Endodermal cell (in vitro differentiated cells): ENCODE measurements at regions not wholly inside any gene's neighbourhood (a gene's known extent, or its start where the extent isn't known, plus 50 kb on each side); places are given as distances from the start of the nearest gene placed in this dataset.

Source experiments
- DNase-seq: peaks from one replicate; pipeline ENCODE4 v3.0.0-alpha.2; 2017
- H3K27ac ChIP-seq: 2 replicates; pipeline ENCODE4 v1.5.1; 2013; ENCODE audit warnings: mild to moderate bottlenecking, low read depth, low read length, moderate library complexity
- H3K27me3 ChIP-seq: 2 replicates; pipeline ENCODE4 v1.6.1; 2013; ENCODE audit warnings: mild to moderate bottlenecking, low read length, moderate library complexity; ENCODE audit not compliant: insufficient read depth, control insufficient read depth, poor library complexity, severe bottlenecking
- H3K36me3 ChIP-seq: 2 replicates; pipeline ENCODE4 v1.7.0; 2013; ENCODE audit warnings: mild to moderate bottlenecking, low read length, moderate library complexity; ENCODE audit not compliant: control insufficient read depth, insufficient read depth
- H3K4me1 ChIP-seq: one replicate; pipeline ENCODE4 v1.7.0; 2013; ENCODE audit warnings: low read length; ENCODE audit not compliant: control insufficient read depth, insufficient read depth
- H3K4me3 ChIP-seq: 2 replicates; pipeline ENCODE4 v1.5.1; 2013; ENCODE audit warnings: mild to moderate bottlenecking, low read length, moderate library complexity
- H3K9ac ChIP-seq: 2 replicates; pipeline ENCODE4 v1.6.1; 2013; ENCODE audit warnings: mild to moderate bottlenecking, low read length, moderate library complexity; ENCODE audit not compliant: poor library complexity, severe bottlenecking; ENCODE audit errors: extremely low read depth
- H3K9me3 ChIP-seq: 2 replicates; pipeline ENCODE4 v1.6.1; 2013; ENCODE audit warnings: mild to moderate bottlenecking, low read length, moderate library complexity; ENCODE audit not compliant: control insufficient read depth
- H3K27ac Mint-ChIP-seq: 2 replicates; pipeline ENCODE4 v1.8.0; 2020; ENCODE audit warnings: mixed read lengths
- H3K27me3 Mint-ChIP-seq: 2 replicates; pipeline ENCODE4 v1.8.0; 2021; ENCODE audit warnings: mild to moderate bottlenecking, mixed read lengths; ENCODE audit not compliant: insufficient read depth
- H3K36me3 Mint-ChIP-seq: 2 replicates; pipeline ENCODE4 v1.8.0; 2020; ENCODE audit warnings: low read depth, mixed read lengths
- H3K4me1 Mint-ChIP-seq: 2 replicates; pipeline ENCODE4 v1.8.0; 2020; ENCODE audit warnings: mixed read lengths
- H3K4me3 Mint-ChIP-seq: 2 replicates; pipeline ENCODE4 v1.8.0; 2020; ENCODE audit warnings: mild to moderate bottlenecking, moderate library complexity, mixed read lengths
- H3K9me3 Mint-ChIP-seq: 2 replicates; pipeline ENCODE4 v1.8.0; 2020; ENCODE audit warnings: mild to moderate bottlenecking, mixed read lengths
- WGBS, 2 experiments: methylation state at CpG; one replicate each; pipeline versions ENCODE4 v1.1.5 to v1.1.7; 2013; ENCODE audit warnings: missing lambda C conversion rate in 2 of 2, mixed read lengths in 1 of 2; ENCODE audit not compliant: insufficient coverage in 1 of 2, insufficient read length in 1 of 2; 5-methylcytosine and 5-hydroxymethylcytosine counted together
- TF ChIP-seq, protein P1 (sequence below): fragments of 200-600 bp; sonication (generic); conservative IDR thresholded peaks from 2 replicates; pipeline ENCODE4 v1.5.0; 2021; ENCODE audit warnings: antibody characterized with exemption, mild to moderate bottlenecking

GRCh38 chr12:126480451-126480850 is 1415.2 kb downstream of the AACS start:
- Histone ChIP-seq H3K4me1 (no peaks in the 10 kb centered on the region), H3K36me3 (no peaks in the 10 kb centered on the region), H3K4me3 (no peak overlapping the region), H3K9ac (no peak overlapping the region), H3K9me3 (no peaks in the 10 kb centered on the region), H3K27me3 (no peaks in the 10 kb centered on the region), H3K27ac (no peak overlapping the region)
- H3K4me1 Mint-ChIP-seq: peaks cover 9% of the 10 kb centered on the region
- peak; percentile 73 for DNase-seq
- TF ChIP-seq, protein P1, sequence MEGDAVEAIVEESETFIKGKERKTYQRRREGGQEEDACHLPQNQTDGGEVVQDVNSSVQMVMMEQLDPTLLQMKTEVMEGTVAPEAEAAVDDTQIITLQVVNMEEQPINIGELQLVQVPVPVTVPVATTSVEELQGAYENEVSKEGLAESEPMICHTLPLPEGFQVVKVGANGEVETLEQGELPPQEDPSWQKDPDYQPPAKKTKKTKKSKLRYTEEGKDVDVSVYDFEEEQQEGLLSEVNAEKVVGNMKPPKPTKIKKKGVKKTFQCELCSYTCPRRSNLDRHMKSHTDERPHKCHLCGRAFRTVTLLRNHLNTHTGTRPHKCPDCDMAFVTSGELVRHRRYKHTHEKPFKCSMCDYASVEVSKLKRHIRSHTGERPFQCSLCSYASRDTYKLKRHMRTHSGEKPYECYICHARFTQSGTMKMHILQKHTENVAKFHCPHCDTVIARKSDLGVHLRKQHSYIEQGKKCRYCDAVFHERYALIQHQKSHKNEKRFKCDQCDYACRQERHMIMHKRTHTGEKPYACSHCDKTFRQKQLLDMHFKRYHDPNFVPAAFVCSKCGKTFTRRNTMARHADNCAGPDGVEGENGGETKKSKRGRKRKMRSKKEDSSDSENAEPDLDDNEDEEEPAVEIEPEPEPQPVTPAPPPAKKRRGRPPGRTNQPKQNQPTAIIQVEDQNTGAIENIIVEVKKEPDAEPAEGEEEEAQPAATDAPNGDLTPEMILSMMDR: no peak
- no peak overlapping the region for H3K4me3 Mint-ChIP-seq
- 63 to 73% methylated on average over 7 to 10 of the region's 10 CpGs for WGBS, 2 experiments
- peaks cover 7% of the 10 kb centered on the region for H3K9me3 Mint-ChIP-seq
- no peaks in the 10 kb centered on the region for H3K36me3 Mint-ChIP-seq
- H3K27ac Mint-ChIP-seq: no peak overlapping the region
- H3K27me3 Mint-ChIP-seq: no peaks in the 10 kb centered on the region

GRCh38 chr12:126481688-126482087 is 1416.5 kb downstream of the AACS start:
- H3K4me3 Mint-ChIP-seq: no peak overlapping the region
- no peaks in the 10 kb centered on the region for H3K36me3 Mint-ChIP-seq
- Histone ChIP-seq H3K27ac (no peak overlapping the region), H3K4me1 (no peaks in the 10 kb centered on the region), H3K36me3 (no peaks in the 10 kb centered on the region), H3K4me3 (no peak overlapping the region), H3K9ac (no peak overlapping the region), H3K27me3 (no peaks in the 10 kb centered on the region), H3K9me3 (no peaks in the 10 kb centered on the region)
- DNase-seq: no peak
- TF ChIP-seq, protein P1: no peak
- WGBS, 2 experiments: 93 to 100% methylated on average over 3 to 5 of the region's 6 CpGs
- peaks cover 9% of the 10 kb centered on the region for H3K4me1 Mint-ChIP-seq
- H3K27ac Mint-ChIP-seq: no peak overlapping the region
- H3K9me3 Mint-ChIP-seq: peaks cover 3% of the 10 kb centered on the region
- no peaks in the 10 kb centered on the region for H3K27me3 Mint-ChIP-seq

DNA sequence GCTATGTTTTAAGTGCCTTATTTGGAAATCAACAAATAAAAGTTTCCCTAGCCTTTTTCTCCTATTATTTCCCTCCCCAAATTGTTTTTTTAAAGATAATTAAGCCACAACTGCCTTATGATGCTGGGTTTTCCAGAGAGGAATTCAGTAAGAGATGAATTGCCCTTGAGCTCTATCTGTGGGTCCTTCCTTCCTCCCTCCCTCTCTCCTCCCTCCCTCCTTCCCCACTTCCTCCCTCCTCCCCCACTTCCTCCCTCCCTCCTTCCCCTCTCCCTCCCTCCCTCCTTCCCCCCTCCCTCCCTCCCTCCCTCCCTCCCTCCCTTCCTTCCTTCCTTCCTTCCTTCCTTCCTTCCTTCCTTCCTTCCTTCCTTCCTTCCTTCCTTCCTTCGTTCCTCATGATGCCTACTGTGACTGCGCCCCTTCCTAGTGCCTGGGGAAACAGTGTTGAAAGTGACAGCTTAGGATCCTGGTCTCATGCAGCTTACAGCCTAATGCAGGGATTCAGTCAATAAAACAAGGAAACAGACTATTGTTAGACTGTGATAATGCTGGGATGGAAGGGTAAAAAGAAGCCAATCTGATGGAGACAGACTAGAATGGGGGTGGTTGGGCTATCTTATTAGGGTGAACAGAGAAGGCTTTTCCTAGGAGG is 1417.1 kb downstream of the AACS start:
- no peak overlapping the region for H3K27ac ChIP-seq
- 100% methylated on average over 1 of the region's 2 CpGs for WGBS, 2 experiments

More for the DNA sequence above, 1417.1 kb downstream of the AACS start:
- DNase-seq: no peak
- Mint-ChIP-seq H3K36me3 (no peaks in the 10 kb centered on the region), H3K27ac (no peak overlapping the region), H3K9me3 (no peaks in the 10 kb centered on the region), H3K4me1 (peaks cover 9% of the 10 kb centered on the region), H3K4me3 (no peak overlapping the region), H3K27me3 (no peaks in the 10 kb centered on the region)
- TF ChIP-seq, protein P1: no peak
- H3K4me3 ChIP-seq: no peak overlapping the region
- no peaks in the 10 kb centered on the region for H3K4me1 ChIP-seq
- H3K9ac ChIP-seq: no peak overlapping the region
- no peaks in the 10 kb centered on the region for H3K27me3 ChIP-seq
- H3K9me3 ChIP-seq: no peaks in the 10 kb centered on the region
- no peaks in the 10 kb centered on the region for H3K36me3 ChIP-seq
